Suprapubic skin (tissue), 3 donors: ENCODE measurements at regions not wholly inside any gene's neighbourhood (a gene's known extent, or its start where the extent isn't known, plus 50 kb on each side); places are given as distances from the start of the nearest gene placed in this dataset.

Experiments
- POLR2A ChIP-seq, 2 donors: fragments of 450-650 bp; IDR thresholded peaks; one replicate each; pipeline ENCODE4 v1.6.1; 2017; ENCODE audit warnings: antibody characterized with exemption in 2 of 2, mild to moderate bottlenecking in 2 of 2, moderate library complexity in 2 of 2
- TF ChIP-seq, protein P1 (sequence below), 2 donors: fragments of 200-600 bp in 1 of 2; fragments of 450-650 bp in 1 of 2; sonication (generic) in 1 of 2; IDR thresholded peaks; one replicate each; pipeline ENCODE4 v1.5.1; 2016 to 2019; ENCODE audit warnings: antibody characterized with exemption in 2 of 2, mild to moderate bottlenecking in 1 of 2, moderate library complexity in 1 of 2

DNA sequence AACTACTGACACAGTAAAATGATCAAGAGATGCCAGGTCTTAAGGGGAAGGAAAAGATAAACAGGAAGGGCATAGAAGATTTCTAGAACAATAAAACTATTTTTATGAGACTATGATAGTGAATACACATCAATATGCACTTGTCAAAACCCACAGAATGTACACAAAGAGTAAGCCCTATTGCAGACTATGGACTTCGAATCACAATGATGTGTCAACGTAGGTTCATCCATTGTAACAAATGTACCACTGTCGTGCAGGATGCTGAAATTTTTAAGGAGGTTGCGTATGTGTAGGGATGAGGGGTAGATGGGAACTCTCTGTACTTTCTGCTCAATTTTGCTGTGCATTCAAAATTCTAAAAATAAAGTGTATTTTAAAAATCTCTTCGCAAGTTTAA lies 171.9 kb downstream of the KLF12 start:
- TF ChIP-seq, protein P1, sequence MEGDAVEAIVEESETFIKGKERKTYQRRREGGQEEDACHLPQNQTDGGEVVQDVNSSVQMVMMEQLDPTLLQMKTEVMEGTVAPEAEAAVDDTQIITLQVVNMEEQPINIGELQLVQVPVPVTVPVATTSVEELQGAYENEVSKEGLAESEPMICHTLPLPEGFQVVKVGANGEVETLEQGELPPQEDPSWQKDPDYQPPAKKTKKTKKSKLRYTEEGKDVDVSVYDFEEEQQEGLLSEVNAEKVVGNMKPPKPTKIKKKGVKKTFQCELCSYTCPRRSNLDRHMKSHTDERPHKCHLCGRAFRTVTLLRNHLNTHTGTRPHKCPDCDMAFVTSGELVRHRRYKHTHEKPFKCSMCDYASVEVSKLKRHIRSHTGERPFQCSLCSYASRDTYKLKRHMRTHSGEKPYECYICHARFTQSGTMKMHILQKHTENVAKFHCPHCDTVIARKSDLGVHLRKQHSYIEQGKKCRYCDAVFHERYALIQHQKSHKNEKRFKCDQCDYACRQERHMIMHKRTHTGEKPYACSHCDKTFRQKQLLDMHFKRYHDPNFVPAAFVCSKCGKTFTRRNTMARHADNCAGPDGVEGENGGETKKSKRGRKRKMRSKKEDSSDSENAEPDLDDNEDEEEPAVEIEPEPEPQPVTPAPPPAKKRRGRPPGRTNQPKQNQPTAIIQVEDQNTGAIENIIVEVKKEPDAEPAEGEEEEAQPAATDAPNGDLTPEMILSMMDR (IDR thresholded peaks at IDR 0.05), result no peak
- TF ChIP-seq POLR2A (IDR thresholded peaks at IDR 0.05), result no peak
